ENCODE measurements at regions not wholly inside any gene's neighbourhood (a gene's known extent, or its start where the extent isn't known, plus 50 kb on each side); places are given as distances from the start of the nearest gene placed in this dataset.

GRCh38 chr5:167255926-167256325, 1035.5 kb upstream of the WWC1 start:
- TF ChIP-seq, protein P1, sequence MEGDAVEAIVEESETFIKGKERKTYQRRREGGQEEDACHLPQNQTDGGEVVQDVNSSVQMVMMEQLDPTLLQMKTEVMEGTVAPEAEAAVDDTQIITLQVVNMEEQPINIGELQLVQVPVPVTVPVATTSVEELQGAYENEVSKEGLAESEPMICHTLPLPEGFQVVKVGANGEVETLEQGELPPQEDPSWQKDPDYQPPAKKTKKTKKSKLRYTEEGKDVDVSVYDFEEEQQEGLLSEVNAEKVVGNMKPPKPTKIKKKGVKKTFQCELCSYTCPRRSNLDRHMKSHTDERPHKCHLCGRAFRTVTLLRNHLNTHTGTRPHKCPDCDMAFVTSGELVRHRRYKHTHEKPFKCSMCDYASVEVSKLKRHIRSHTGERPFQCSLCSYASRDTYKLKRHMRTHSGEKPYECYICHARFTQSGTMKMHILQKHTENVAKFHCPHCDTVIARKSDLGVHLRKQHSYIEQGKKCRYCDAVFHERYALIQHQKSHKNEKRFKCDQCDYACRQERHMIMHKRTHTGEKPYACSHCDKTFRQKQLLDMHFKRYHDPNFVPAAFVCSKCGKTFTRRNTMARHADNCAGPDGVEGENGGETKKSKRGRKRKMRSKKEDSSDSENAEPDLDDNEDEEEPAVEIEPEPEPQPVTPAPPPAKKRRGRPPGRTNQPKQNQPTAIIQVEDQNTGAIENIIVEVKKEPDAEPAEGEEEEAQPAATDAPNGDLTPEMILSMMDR (IDR thresholded peaks at IDR 0.05): no peak
- no peak for TF ChIP-seq POLR2A (IDR thresholded peaks at IDR 0.05)
